ENCODE measurements at regions not wholly inside any gene's neighbourhood (a gene's known extent, or its start where the extent isn't known, plus 50 kb on each side); places are given as distances from the start of the nearest gene placed in this dataset.
A peak's percentile ranks its signal among the peaks of the same experiment; 100 is the strongest.
"Not testable (repeated sequence)": the region's sequence is repeated elsewhere in the genome, so short reads cannot be mapped to it uniquely, and the experiment has no call there.

DNA sequence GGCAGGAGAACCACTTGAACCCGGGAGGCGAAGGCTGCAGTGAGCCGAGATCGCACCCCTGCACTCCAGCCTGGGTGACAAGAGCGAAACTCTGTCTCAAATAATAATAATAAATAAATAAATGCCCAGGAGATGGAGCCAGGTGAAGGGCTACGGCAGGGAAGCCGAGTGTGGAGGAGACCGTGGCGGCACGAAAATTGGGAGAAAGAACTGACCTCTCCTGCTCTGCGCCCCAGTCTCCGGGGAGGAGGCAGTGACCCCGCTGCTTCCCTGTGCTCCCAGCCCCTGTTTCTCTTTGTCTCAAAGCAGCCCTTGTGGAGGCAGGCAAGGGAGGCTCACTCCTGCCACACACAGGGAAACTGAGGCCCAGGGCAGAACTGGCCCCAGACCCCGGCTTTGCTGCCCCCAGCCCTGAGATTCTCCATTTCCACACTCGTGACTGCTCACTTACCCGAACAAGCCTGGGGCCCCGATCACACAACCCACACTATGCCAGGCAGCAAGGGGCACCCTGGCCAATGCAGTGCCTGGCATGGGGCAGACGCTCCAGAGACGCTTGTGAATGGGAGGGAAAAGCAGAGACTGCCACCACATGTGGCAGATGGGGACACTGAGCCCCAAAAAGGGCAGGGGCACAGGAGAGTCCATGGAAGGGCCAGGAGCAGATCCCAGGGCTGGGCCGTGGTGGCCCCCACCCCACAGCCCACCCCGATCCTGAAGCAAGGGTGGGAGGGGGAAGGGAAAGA is 80.4 kb upstream of the PRR5 start:
- Histone ChIP-seq H3K27me3 (ENCODE audit: control insufficient read depth, insufficient read depth, low read length) (peaks cover 15% of the 10 kb centered on the region), H3K27ac (ENCODE audit: low read length) (no peak overlapping the region), H3K4me3 (ENCODE audit: low read length) (no peak overlapping the region), H3K9me3 (replicated peaks; ENCODE audit: control insufficient read depth, low read depth, low read length) (no peaks in the 10 kb centered on the region), H3K36me3 (ENCODE audit: control insufficient read depth, insufficient read depth, low read length) (no peaks in the 10 kb centered on the region), H3K4me1 (ENCODE audit: control insufficient read depth, insufficient read depth, low read length) (peaks cover 18% of the 10 kb centered on the region)
- WGBS (ENCODE audit: insufficient coverage), result 82% methylated on average over 12 of the region's 21 CpGs
- no peak for DNase-seq

- Histone ChIP-seq H3K36me3 (ENCODE audit: control insufficient read depth, insufficient read depth, low read length) (no peaks in the 10 kb centered on the region), H3K27ac (ENCODE audit: low read length) (no peak overlapping the region), H3K27me3 (ENCODE audit: control insufficient read depth, insufficient read depth, low read length) (peaks cover 14% of the 10 kb centered on the region), H3K9me3 (replicated peaks; ENCODE audit: control insufficient read depth, low read depth, low read length) (no peaks in the 10 kb centered on the region), H3K4me3 (ENCODE audit: low read length) (no peak overlapping the region), H3K4me1 (ENCODE audit: control insufficient read depth, insufficient read depth, low read length) (peaks cover 15% of the 10 kb centered on the region)
- 38% methylated on average over 9 of the region's 13 CpGs for WGBS (ENCODE audit: insufficient coverage)
- DNase-seq, result no peak
These were observed 81.2 kb upstream of the PRR5 start for GRCh38 chr22:44620841-44621257.

GRCh38 chr22:44620129-44620840 is 81.7 kb upstream of the PRR5 start:
- H3K4me1 ChIP-seq (ENCODE audit: control insufficient read depth, insufficient read depth, low read length), result peaks cover 15% of the 10 kb centered on the region
- WGBS (ENCODE audit: insufficient coverage), result 6% methylated on average over 43 of the region's 48 CpGs
- no peaks in the 10 kb centered on the region for H3K36me3 ChIP-seq (ENCODE audit: control insufficient read depth, insufficient read depth, low read length)
- H3K27ac ChIP-seq (ENCODE audit: low read length), result peak overlapping the region; percentile 62
- H3K4me3 ChIP-seq (ENCODE audit: low read length), result no peak overlapping the region
- DNase-seq, result peak; percentile 91
- H3K27me3 ChIP-seq (ENCODE audit: control insufficient read depth, insufficient read depth, low read length), result peaks cover 11% of the 10 kb centered on the region
- no peaks in the 10 kb centered on the region for H3K9me3 ChIP-seq (replicated peaks; ENCODE audit: control insufficient read depth, low read depth, low read length)

GRCh38 chr22:44619560-44620128 is 82.4 kb upstream of the PRR5 start:
- WGBS (ENCODE audit: insufficient coverage), result 61% methylated on average over 16 of the region's 16 CpGs

GRCh38 chr22:44618910-44619309 is 83.1 kb upstream of the PRR5 start:
- Histone ChIP-seq H3K27me3 (ENCODE audit: control insufficient read depth, insufficient read depth, low read length) (peaks cover 11% of the 10 kb centered on the region), H3K4me1 (ENCODE audit: control insufficient read depth, insufficient read depth, low read length) (peaks cover 15% of the 10 kb centered on the region), H3K9me3 (replicated peaks; ENCODE audit: control insufficient read depth, low read depth, low read length) (peaks cover 12% of the 10 kb centered on the region)
- H3K36me3 ChIP-seq (ENCODE audit: control insufficient read depth, insufficient read depth, low read length); DNase-seq; H3K27ac ChIP-seq (ENCODE audit: low read length); H3K4me3 ChIP-seq (ENCODE audit: low read length): not testable (repeated sequence)
- WGBS (ENCODE audit: insufficient coverage), result 94% methylated on average over 6 of the region's 6 CpGs

More at GRCh38 chr22:44619560-44620128, 82.4 kb upstream of the PRR5 start:
- H3K4me3 ChIP-seq (ENCODE audit: low read length); H3K9me3 ChIP-seq (replicated peaks; ENCODE audit: control insufficient read depth, low read depth, low read length); DNase-seq; H3K36me3 ChIP-seq (ENCODE audit: control insufficient read depth, insufficient read depth, low read length): not testable (repeated sequence)
- peaks cover 11% of the 10 kb centered on the region for H3K27me3 ChIP-seq (ENCODE audit: control insufficient read depth, insufficient read depth, low read length)
- peaks cover 15% of the 10 kb centered on the region for H3K4me1 ChIP-seq (ENCODE audit: control insufficient read depth, insufficient read depth, low read length)
- H3K27ac ChIP-seq (ENCODE audit: low read length), result peak overlapping the region; percentile 62

DNA sequence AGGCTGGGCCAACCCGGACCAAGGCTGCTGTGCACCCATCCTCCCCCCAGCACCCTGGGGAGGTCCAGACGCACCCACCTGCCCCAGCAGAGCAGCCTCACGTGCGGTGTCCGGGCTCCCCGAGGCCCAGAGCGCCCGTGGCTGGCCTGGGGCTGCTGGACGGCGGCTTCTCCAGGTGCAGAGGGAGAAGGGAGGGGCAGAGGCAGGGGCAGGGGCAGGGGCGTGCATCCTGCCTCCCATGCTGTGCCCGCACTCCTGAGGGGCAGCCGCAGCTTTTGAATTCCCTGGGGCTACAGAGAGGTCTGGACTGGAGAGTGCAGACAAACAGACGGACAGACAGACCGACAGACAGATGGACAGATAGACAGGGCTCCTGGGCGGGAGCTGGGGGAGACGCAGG is 83.6 kb upstream of the PRR5 start:
- H3K36me3 ChIP-seq (ENCODE audit: control insufficient read depth, insufficient read depth, low read length), result no peaks in the 10 kb centered on the region
- DNase-seq, result no peak
- H3K27me3 ChIP-seq (ENCODE audit: control insufficient read depth, insufficient read depth, low read length), result peaks cover 11% of the 10 kb centered on the region
- H3K9me3 ChIP-seq (replicated peaks; ENCODE audit: control insufficient read depth, low read depth, low read length), result peaks cover 12% of the 10 kb centered on the region
- no peak overlapping the region for H3K27ac ChIP-seq (ENCODE audit: low read length)
- WGBS (ENCODE audit: insufficient coverage), result 50% methylated on average over 11 of the region's 17 CpGs
- peaks cover 15% of the 10 kb centered on the region for H3K4me1 ChIP-seq (ENCODE audit: control insufficient read depth, insufficient read depth, low read length)
- H3K4me3 ChIP-seq (ENCODE audit: low read length), result no peak overlapping the region

- peaks cover 14% of the 10 kb centered on the region for H3K9me3 ChIP-seq (replicated peaks; ENCODE audit: control insufficient read depth, low read depth, low read length)
- no peak overlapping the region for H3K27ac ChIP-seq (ENCODE audit: low read length)
- no peaks in the 10 kb centered on the region for H3K36me3 ChIP-seq (ENCODE audit: control insufficient read depth, insufficient read depth, low read length)
- H3K27me3 ChIP-seq (ENCODE audit: control insufficient read depth, insufficient read depth, low read length), result peaks cover 10% of the 10 kb centered on the region
- peaks cover 15% of the 10 kb centered on the region for H3K4me1 ChIP-seq (ENCODE audit: control insufficient read depth, insufficient read depth, low read length)
- H3K4me3 ChIP-seq (ENCODE audit: low read length), result no peak overlapping the region
- DNase-seq, result no peak
- 89% methylated on average over 4 of the region's 4 CpGs for WGBS (ENCODE audit: insufficient coverage)
These were observed 84.2 kb upstream of the PRR5 start for GRCh38 chr22:44617828-44618227.

DNA sequence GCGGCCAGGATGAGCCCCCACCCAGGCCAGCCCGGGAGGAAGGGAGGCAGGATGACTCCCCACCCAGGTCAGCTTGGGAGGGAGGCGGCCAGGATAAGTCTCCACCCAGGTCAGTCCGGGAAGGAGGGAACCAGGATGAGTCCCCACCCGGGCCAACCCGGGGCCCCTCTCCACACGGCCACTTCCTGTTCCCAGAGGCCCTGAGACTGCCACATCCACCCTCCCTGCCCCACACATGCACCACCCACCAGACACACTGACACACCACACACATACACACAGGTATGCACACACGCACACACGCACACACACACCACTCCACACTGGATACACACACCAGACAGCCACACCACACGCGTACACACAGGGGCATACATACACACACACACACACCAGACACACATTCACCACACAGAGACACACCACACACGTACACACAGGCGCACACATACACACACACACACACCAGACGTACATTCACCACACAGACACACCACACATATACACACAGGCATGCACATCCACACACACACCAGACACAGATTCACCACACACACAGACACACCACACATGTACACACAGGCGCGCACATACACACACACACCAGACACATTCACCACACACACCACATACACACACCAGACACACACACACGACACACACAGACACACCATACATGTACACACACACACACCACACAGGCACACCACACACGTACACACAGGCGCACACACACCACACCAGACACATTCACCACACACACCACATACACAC is 84.9 kb upstream of the PRR5 start:
- Histone ChIP-seq H3K4me3 (ENCODE audit: low read length) (no peak overlapping the region), H3K4me1 (ENCODE audit: control insufficient read depth, insufficient read depth, low read length) (peaks cover 15% of the 10 kb centered on the region), H3K36me3 (ENCODE audit: control insufficient read depth, insufficient read depth, low read length) (no peaks in the 10 kb centered on the region), H3K27me3 (ENCODE audit: control insufficient read depth, insufficient read depth, low read length) (peaks cover 7% of the 10 kb centered on the region), H3K9me3 (replicated peaks; ENCODE audit: control insufficient read depth, low read depth, low read length) (peaks cover 18% of the 10 kb centered on the region), H3K27ac (ENCODE audit: low read length) (no peak overlapping the region)
- WGBS (ENCODE audit: insufficient coverage), result 65% methylated on average over 18 of the region's 19 CpGs
- no peak for DNase-seq

DNA sequence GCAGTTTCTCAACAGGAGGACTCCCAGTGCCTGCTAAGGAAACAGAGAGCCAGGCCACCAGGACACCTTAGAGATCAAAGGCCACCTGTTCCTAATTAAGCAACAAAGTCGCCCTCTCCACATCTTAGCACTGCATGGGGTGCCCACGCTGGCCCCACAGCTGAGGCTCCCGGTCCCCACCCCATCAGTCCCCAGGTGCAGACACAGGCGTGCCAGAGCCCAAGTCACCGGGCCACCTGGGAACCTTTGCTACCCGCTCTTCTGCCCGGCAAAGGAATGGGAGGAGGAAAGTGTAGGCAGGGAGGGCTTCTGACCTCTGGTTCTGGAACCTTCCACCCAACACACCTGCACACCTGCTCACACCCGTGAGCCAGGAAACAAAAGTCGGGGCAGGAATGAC is 85.5 kb upstream of the PRR5 start:
- no peak for DNase-seq
- H3K4me1 ChIP-seq (ENCODE audit: control insufficient read depth, insufficient read depth, low read length), result peaks cover 15% of the 10 kb centered on the region
- H3K27me3 ChIP-seq (ENCODE audit: control insufficient read depth, insufficient read depth, low read length), result peaks cover 7% of the 10 kb centered on the region

More for the DNA sequence above, 85.5 kb upstream of the PRR5 start:
- Histone ChIP-seq H3K36me3 (ENCODE audit: control insufficient read depth, insufficient read depth, low read length) (no peaks in the 10 kb centered on the region), H3K27ac (ENCODE audit: low read length) (no peak overlapping the region), H3K4me3 (ENCODE audit: low read length) (no peak overlapping the region), H3K9me3 (replicated peaks; ENCODE audit: control insufficient read depth, low read depth, low read length) (peaks cover 25% of the 10 kb centered on the region)
- 33% methylated on average over 3 of the region's 9 CpGs for WGBS (ENCODE audit: insufficient coverage)

Measured in muscle of leg (tissue), 3 donors.